ENCODE measurements at regions not wholly inside any gene's neighbourhood (a gene's known extent, or its start where the extent isn't known, plus 50 kb on each side); places are given as distances from the start of the nearest gene placed in this dataset.

DNA sequence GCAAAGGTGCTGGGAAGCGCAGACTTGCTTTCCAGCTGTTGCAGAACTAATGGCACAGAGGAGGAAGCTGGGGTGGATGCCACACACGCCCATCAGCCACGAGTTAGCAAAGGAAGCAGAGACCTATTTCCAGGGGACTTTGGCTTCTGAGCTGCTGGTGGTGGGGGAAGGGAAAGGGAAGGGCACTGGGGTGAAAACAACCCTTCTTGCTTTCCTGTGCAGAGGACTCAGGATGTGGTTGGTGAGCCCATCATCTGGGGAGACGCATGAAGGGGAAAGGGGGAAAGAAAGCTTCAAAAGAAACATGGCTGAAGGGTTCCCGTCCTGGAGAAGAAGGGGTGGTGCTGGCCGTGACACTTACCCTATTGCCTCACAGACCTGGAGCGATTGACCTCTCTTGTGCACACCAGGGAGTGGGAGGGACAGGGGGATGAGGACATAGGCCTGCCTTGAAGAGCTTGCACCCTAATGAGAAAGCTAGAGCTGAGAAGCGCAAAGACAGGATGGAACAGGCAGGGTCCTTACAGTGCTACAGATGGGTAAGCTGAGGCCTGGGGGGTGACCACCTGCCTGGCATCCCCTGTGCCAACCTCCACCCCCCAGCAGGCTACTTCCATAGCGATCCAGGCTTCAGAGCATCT lies 140.8 kb upstream of the RAB4A start:
- peak; percentile 7 for DNase-seq (ENCODE audit: low spot score)
- Mint-ChIP-seq H3K27me3 (ENCODE audit: unreplicated experiment) (peaks cover 6% of the 10 kb centered on the region), H3K9me3 (ENCODE audit: unreplicated experiment) (peaks cover 7% of the 10 kb centered on the region), H3K36me3 (ENCODE audit: low read depth, unreplicated experiment) (peaks cover 4% of the 10 kb centered on the region), H3K4me3 (ENCODE audit: unreplicated experiment) (no peak overlapping the region), H3K4me1 (ENCODE audit: unreplicated experiment) (peaks cover 22% of the 10 kb centered on the region), H3K27ac (ENCODE audit: unreplicated experiment) (no peak overlapping the region)
- TF ChIP-seq CTCF (IDR thresholded peaks at IDR 0.05; ENCODE audit: unreplicated experiment): no peak

- peaks cover 7% of the 10 kb centered on the region for H3K27me3 Mint-ChIP-seq (ENCODE audit: unreplicated experiment)
- H3K4me1 Mint-ChIP-seq (ENCODE audit: unreplicated experiment): peaks cover 22% of the 10 kb centered on the region
- no peak for DNase-seq (ENCODE audit: low spot score)
- H3K36me3 Mint-ChIP-seq (ENCODE audit: low read depth, unreplicated experiment): peaks cover 4% of the 10 kb centered on the region
- H3K27ac Mint-ChIP-seq (ENCODE audit: unreplicated experiment): no peak overlapping the region
- no peak for TF ChIP-seq CTCF (IDR thresholded peaks at IDR 0.05; ENCODE audit: unreplicated experiment)
- H3K4me3 Mint-ChIP-seq (ENCODE audit: unreplicated experiment): no peak overlapping the region
- H3K9me3 Mint-ChIP-seq (ENCODE audit: unreplicated experiment): peaks cover 7% of the 10 kb centered on the region
Measured at GRCh38 chr1:229131243-229132105, 139.4 kb upstream of the RAB4A start.

DNA sequence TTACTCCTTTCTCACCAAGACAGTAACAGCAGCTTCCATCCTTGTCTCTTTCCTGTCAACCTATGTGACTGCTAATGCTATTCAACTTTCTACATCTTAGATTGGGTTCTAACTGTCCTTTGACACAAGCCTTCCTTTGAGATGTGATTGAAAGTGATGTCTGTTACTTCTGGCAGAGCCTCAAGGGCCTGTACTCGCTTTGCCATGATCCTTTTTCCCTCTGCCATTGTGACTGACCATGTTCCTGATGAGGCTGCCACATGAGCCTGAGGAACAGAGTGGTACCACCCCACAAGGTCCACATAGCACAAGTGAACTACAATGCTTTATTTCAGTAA lies 138.8 kb upstream of the RAB4A start:
- H3K4me3 Mint-ChIP-seq (ENCODE audit: unreplicated experiment): no peak overlapping the region
- no peak for TF ChIP-seq CTCF (IDR thresholded peaks at IDR 0.05; ENCODE audit: unreplicated experiment)
- H3K27ac Mint-ChIP-seq (ENCODE audit: unreplicated experiment): no peak overlapping the region
- peaks cover 7% of the 10 kb centered on the region for H3K9me3 Mint-ChIP-seq (ENCODE audit: unreplicated experiment)
- peaks cover 7% of the 10 kb centered on the region for H3K27me3 Mint-ChIP-seq (ENCODE audit: unreplicated experiment)
- peaks cover 21% of the 10 kb centered on the region for H3K4me1 Mint-ChIP-seq (ENCODE audit: unreplicated experiment)
- DNase-seq (ENCODE audit: low spot score): no peak
- peaks cover 4% of the 10 kb centered on the region for H3K36me3 Mint-ChIP-seq (ENCODE audit: low read depth, unreplicated experiment)

DNA sequence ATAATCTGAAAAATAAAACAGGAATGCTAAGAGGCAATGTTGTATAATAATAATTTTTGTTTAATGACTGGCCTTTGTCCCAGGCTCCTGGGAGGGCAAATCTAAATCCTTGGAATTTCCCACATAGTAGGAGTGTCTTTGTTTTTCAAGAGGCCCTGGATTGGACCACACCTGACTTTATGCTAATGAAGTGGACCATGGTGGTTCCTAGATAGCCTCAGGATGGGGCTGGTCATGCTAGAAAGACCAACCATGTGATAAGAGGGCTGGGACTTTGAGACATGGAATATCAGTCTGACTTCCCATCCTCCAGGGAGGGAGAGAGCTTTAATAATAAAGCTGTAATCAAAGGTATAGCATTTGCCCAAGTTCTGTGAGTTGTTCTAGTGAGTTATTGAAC lies 138.2 kb upstream of the RAB4A start:
- Mint-ChIP-seq H3K27ac (ENCODE audit: unreplicated experiment) (no peak overlapping the region), H3K36me3 (ENCODE audit: low read depth, unreplicated experiment) (peaks cover 4% of the 10 kb centered on the region), H3K9me3 (ENCODE audit: unreplicated experiment) (peaks cover 7% of the 10 kb centered on the region), H3K27me3 (ENCODE audit: unreplicated experiment) (peaks cover 10% of the 10 kb centered on the region), H3K4me1 (ENCODE audit: unreplicated experiment) (peaks cover 23% of the 10 kb centered on the region), H3K4me3 (ENCODE audit: unreplicated experiment) (no peak overlapping the region)
- no peak for TF ChIP-seq CTCF (IDR thresholded peaks at IDR 0.05; ENCODE audit: unreplicated experiment)
- no peak for DNase-seq (ENCODE audit: low spot score)

DNA sequence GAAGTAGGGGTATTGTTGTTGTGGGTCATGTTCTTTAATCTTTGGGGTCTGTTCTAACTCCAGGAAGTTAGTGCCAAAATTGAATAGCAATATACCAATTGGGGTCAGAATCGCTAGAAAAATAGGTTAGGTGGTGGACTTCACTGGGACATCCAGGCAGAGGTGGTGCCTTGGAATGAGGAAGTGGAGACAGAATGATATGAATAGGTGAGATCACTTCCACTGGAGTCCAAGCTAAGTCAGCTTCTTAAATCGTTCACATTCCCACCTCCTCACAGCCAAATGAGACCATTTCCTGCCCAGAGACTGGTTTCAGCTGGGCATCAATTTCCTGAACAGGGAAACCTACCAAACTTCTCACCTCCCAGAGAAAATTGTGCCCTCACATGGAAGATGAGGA lies 137.8 kb upstream of the RAB4A start:
- no peak for DNase-seq (ENCODE audit: low spot score)
- Mint-ChIP-seq H3K27ac (ENCODE audit: unreplicated experiment) (no peak overlapping the region), H3K36me3 (ENCODE audit: low read depth, unreplicated experiment) (peaks cover 4% of the 10 kb centered on the region), H3K9me3 (ENCODE audit: unreplicated experiment) (peaks cover 7% of the 10 kb centered on the region), H3K4me3 (ENCODE audit: unreplicated experiment) (no peak overlapping the region), H3K27me3 (ENCODE audit: unreplicated experiment) (peaks cover 10% of the 10 kb centered on the region), H3K4me1 (ENCODE audit: unreplicated experiment) (peaks cover 23% of the 10 kb centered on the region)
- no peak for TF ChIP-seq CTCF (IDR thresholded peaks at IDR 0.05; ENCODE audit: unreplicated experiment)

Data from endothelial cell (in vitro differentiated cells).